ENCODE measurements at regions not wholly inside any gene's neighbourhood (a gene's known extent, or its start where the extent isn't known, plus 50 kb on each side); places are given as distances from the start of the nearest gene placed in this dataset.

- no peak overlapping the region for H3K27ac ChIP-seq
- H3K27me3 ChIP-seq (replicated peaks; ENCODE audit: insufficient read depth): no peaks in the 10 kb centered on the region
- ATAC-seq (ENCODE audit: insufficient number of reproducible peaks, low FRiP score, low read depth): no peak
- TF ChIP-seq CTCF (IDR thresholded peaks at IDR 0.05): no peak
- no peak for DNase-seq (ENCODE audit: low spot score)
- H3K36me3 ChIP-seq: no peaks in the 10 kb centered on the region
- H3K9me3 ChIP-seq: no peaks in the 10 kb centered on the region
- H3K4me3 ChIP-seq: no peak overlapping the region
- peaks cover 0 to 7% of the 10 kb centered on the region in 2 donors for H3K4me1 ChIP-seq (ENCODE audit: control insufficient read depth in 1 of 2, low read depth in 2 of 2)
These were observed 176.2 kb upstream of the ANKRD28 start for GRCh38 chr3:15973940-15974339.

- ATAC-seq (ENCODE audit: insufficient number of reproducible peaks, low FRiP score, low read depth) (no peak), DNase-seq (ENCODE audit: low spot score) (no peak)
- no peaks in the 10 kb centered on the region for H3K9me3 ChIP-seq
- H3K27ac ChIP-seq: no peak overlapping the region
- H3K4me3 ChIP-seq: no peak overlapping the region
- H3K36me3 ChIP-seq: no peaks in the 10 kb centered on the region
- TF ChIP-seq CTCF (IDR thresholded peaks at IDR 0.05): no peak
- no peaks in the 10 kb centered on the region for H3K27me3 ChIP-seq (replicated peaks; ENCODE audit: insufficient read depth)
- H3K4me1 ChIP-seq (ENCODE audit: control insufficient read depth in 1 of 2, low read depth in 2 of 2): peaks cover 0 to 7% of the 10 kb centered on the region in 2 donors
These were observed 176.9 kb upstream of the ANKRD28 start for GRCh38 chr3:15974647-15975046.

GRCh38 chr3:15976524-15976923, 178.7 kb upstream of the ANKRD28 start:
- Histone ChIP-seq H3K4me1 (ENCODE audit: control insufficient read depth in 1 of 2, low read depth in 2 of 2) (peaks cover 0 to 7% of the 10 kb centered on the region in 2 donors), H3K36me3 (no peaks in the 10 kb centered on the region), H3K4me3 (no peak overlapping the region), H3K9me3 (no peaks in the 10 kb centered on the region), H3K27me3 (replicated peaks; ENCODE audit: insufficient read depth) (no peaks in the 10 kb centered on the region), H3K27ac (no peak overlapping the region)
- no peak for DNase-seq (ENCODE audit: low spot score)
- TF ChIP-seq CTCF (IDR thresholded peaks at IDR 0.05): no peak
- no peak for ATAC-seq (ENCODE audit: insufficient number of reproducible peaks, low FRiP score, low read depth)

GRCh38 chr3:15977090-15977489, 179.3 kb upstream of the ANKRD28 start:
- DNase-seq (ENCODE audit: low spot score) (no peak), ATAC-seq (ENCODE audit: insufficient number of reproducible peaks, low FRiP score, low read depth) (no peak)
- Histone ChIP-seq H3K4me1 (ENCODE audit: control insufficient read depth in 1 of 2, low read depth in 2 of 2) (peaks cover 0 to 7% of the 10 kb centered on the region in 2 donors), H3K9me3 (no peaks in the 10 kb centered on the region), H3K27ac (no peak overlapping the region), H3K36me3 (no peaks in the 10 kb centered on the region), H3K4me3 (no peak overlapping the region), H3K27me3 (replicated peaks; ENCODE audit: insufficient read depth) (no peaks in the 10 kb centered on the region)
- no peak for TF ChIP-seq CTCF (IDR thresholded peaks at IDR 0.05)

GRCh38 chr3:15977598-15978232, 179.9 kb upstream of the ANKRD28 start:
- Histone ChIP-seq H3K4me3 (no peak overlapping the region), H3K9me3 (no peaks in the 10 kb centered on the region), H3K4me1 (ENCODE audit: control insufficient read depth in 1 of 2, low read depth in 2 of 2) (peaks cover 0 to 7% of the 10 kb centered on the region in 2 donors), H3K27me3 (replicated peaks; ENCODE audit: insufficient read depth) (no peaks in the 10 kb centered on the region), H3K27ac (no peak overlapping the region), H3K36me3 (no peaks in the 10 kb centered on the region)
- no peak for ATAC-seq (ENCODE audit: insufficient number of reproducible peaks, low FRiP score, low read depth)
- no peak for DNase-seq (ENCODE audit: low spot score)
- no peak for TF ChIP-seq CTCF (IDR thresholded peaks at IDR 0.05)
